ENCODE measurements at regions not wholly inside any gene's neighbourhood (a gene's known extent, or its start where the extent isn't known, plus 50 kb on each side); places are given as distances from the start of the nearest gene placed in this dataset.

DNA sequence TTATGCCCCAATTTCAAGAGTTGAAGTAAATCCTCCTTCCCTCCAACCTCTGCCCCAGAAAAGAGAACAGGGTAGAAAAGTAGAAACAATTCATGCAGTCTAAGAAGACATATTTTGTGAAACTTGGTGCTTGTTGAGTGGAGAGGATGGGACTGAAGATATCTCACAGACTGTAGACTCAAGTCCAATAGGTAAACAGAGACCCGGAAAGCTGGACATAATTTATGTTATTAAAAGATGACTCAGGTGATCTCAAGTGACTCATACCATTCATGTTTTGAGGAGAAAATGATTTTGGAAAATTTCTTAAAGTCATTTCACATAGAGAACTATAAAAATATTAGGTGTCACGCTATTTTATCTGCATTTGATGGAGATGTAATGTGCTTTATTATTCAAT, 203.1 kb upstream of the SOX9 start:
- Histone ChIP-seq H3K9me2 (ENCODE audit: insufficient read depth) (no peaks in the 10 kb centered on the region), H3K27ac (no peak overlapping the region), H2AFZ (no peak overlapping the region), H3K4me3 (no peak overlapping the region), H3K4me2 (no peak overlapping the region), H3K4me1 (replicated peaks; ENCODE audit: insufficient read depth) (peaks cover 24% of the 10 kb centered on the region), H4K20me1 (ENCODE audit: insufficient read depth) (no peaks in the 10 kb centered on the region), H3K36me3 (ENCODE audit: low read depth) (no peaks in the 10 kb centered on the region), H3K9me3 (ENCODE audit: insufficient read depth, low read depth) (peaks cover 5% of the 10 kb centered on the region; the same call in 1 of the 2 replicates), H3K27me3 (ENCODE audit: insufficient read depth, low read depth) (no peaks in the 10 kb centered on the region), H3K79me2 (ENCODE audit: low read depth) (no peaks in the 10 kb centered on the region), H3F3A (ENCODE audit: insufficient read depth, low read depth) (0 out of 2 replicates have a peak, but pooled peaks cover 3% of the 10 kb centered on the region)
- intact Hi-C loops (cut with micrococcal nuclease; ENCODE audit: unreplicated experiment) = no loop called here
- CTCF ChIA-PET = no interaction called here
- TF ChIP-seq EZH2 (IDR thresholded peaks at IDR 0.05; ENCODE audit: low read depth) = no peak
- no peak for TF ChIP-seq CTCF (conservative IDR thresholded peaks at IDR 0.05)
- DNase-seq = no peak
- BruUV-seq (replicated peaks) = no TSS peak
- POLR2A ChIA-PET (ENCODE audit: unreplicated experiment) = no interaction called here

DNA sequence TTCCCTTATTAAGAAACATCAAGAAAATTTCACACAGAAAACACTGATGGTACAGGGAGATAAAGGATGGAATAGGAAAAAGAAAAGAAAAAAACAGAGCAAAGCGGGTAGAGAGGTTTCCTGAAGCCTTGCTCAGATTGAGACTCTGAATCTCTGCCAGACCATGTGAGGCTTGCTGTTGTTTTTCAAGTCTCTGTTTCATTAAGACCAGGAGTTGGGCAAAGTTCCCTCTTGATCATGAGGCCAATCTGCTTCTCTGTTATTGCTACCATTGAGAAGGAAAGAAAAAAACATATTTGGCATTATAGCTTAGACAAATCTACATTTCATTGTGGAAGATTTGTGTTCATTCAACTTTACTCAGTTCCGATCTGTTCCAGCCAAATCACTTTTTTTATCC, 201.6 kb upstream of the SOX9 start:
- BruUV-seq (replicated peaks) = no TSS peak
- Histone ChIP-seq H3K27ac (no peak overlapping the region), H3K4me1 (replicated peaks; ENCODE audit: insufficient read depth) (peaks cover 26% of the 10 kb centered on the region), H3K36me3 (ENCODE audit: low read depth) (no peaks in the 10 kb centered on the region), H3K27me3 (ENCODE audit: insufficient read depth, low read depth) (no peaks in the 10 kb centered on the region), H3F3A (ENCODE audit: insufficient read depth, low read depth) (0 out of 2 replicates have a peak, but pooled peaks cover 3% of the 10 kb centered on the region), H3K4me3 (no peak overlapping the region), H3K79me2 (ENCODE audit: low read depth) (no peaks in the 10 kb centered on the region), H2AFZ (no peak overlapping the region), H3K9me2 (ENCODE audit: insufficient read depth) (no peaks in the 10 kb centered on the region), H4K20me1 (ENCODE audit: insufficient read depth) (no peaks in the 10 kb centered on the region), H3K9me3 (ENCODE audit: insufficient read depth, low read depth) (peaks cover 5% of the 10 kb centered on the region; the same call in 1 of the 2 replicates), H3K4me2 (no peak overlapping the region)
- DNase-seq = no peak
- TF ChIP-seq CTCF (conservative IDR thresholded peaks at IDR 0.05) (no peak), EZH2 (IDR thresholded peaks at IDR 0.05; ENCODE audit: low read depth) (no peak)
- ChIA-PET CTCF (no interaction called here), POLR2A (ENCODE audit: unreplicated experiment) (no interaction called here)
- intact Hi-C loops (cut with micrococcal nuclease; ENCODE audit: unreplicated experiment) = no loop called here

DNA sequence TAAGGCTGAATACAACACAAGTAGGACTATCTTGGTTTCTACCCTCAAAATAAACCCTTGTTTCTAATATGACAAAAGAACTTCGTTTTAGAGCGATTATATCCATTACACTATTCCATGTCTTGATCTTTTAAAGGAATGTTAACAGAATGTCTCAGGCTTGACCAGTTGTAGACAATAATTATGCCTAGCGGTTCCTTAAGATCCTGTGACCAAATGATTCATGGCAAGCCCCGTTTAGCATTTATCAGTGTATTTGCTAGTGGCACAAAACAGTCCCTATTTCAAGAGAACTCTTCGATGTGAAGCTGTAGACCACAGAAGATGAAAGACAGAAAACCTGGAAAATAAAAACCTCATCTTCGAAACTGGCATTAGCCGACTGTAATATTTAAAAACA, 200.9 kb upstream of the SOX9 start:
- POLR2A ChIA-PET (ENCODE audit: unreplicated experiment) = no interaction called here
- intact Hi-C loops (cut with micrococcal nuclease; ENCODE audit: unreplicated experiment) = no loop called here
- H3K27ac ChIP-seq = no peak overlapping the region
- DNase-seq = no peak
- CTCF ChIA-PET = no interaction called here
- BruUV-seq (replicated peaks) = no TSS peak
- H3K4me3 ChIP-seq = no peak overlapping the region
- no peak overlapping the region for H2AFZ ChIP-seq
- no peak overlapping the region for H3K4me2 ChIP-seq
- H3K9me2 ChIP-seq (ENCODE audit: insufficient read depth) = no peaks in the 10 kb centered on the region
- H3K27me3 ChIP-seq (ENCODE audit: insufficient read depth, low read depth) = no peaks in the 10 kb centered on the region
- H3K9me3 ChIP-seq (ENCODE audit: insufficient read depth, low read depth) = peaks cover 5% of the 10 kb centered on the region; the same call in 1 of the 2 replicates
- no peaks in the 10 kb centered on the region for H3K79me2 ChIP-seq (ENCODE audit: low read depth)
- peaks cover 26% of the 10 kb centered on the region for H3K4me1 ChIP-seq (replicated peaks; ENCODE audit: insufficient read depth)
- no peaks in the 10 kb centered on the region for H3K36me3 ChIP-seq (ENCODE audit: low read depth)
- H3F3A ChIP-seq (ENCODE audit: insufficient read depth, low read depth) = 0 out of 2 replicates have a peak, but pooled peaks cover 3% of the 10 kb centered on the region
- TF ChIP-seq EZH2 (IDR thresholded peaks at IDR 0.05; ENCODE audit: low read depth) = no peak
- TF ChIP-seq CTCF (conservative IDR thresholded peaks at IDR 0.05) = no peak
- no peaks in the 10 kb centered on the region for H4K20me1 ChIP-seq (ENCODE audit: insufficient read depth)

Data from PC-9 (cell line).